ENCODE measurements at regions not wholly inside any gene's neighbourhood (a gene's known extent, or its start where the extent isn't known, plus 50 kb on each side); places are given as distances from the start of the nearest gene placed in this dataset.

DNA sequence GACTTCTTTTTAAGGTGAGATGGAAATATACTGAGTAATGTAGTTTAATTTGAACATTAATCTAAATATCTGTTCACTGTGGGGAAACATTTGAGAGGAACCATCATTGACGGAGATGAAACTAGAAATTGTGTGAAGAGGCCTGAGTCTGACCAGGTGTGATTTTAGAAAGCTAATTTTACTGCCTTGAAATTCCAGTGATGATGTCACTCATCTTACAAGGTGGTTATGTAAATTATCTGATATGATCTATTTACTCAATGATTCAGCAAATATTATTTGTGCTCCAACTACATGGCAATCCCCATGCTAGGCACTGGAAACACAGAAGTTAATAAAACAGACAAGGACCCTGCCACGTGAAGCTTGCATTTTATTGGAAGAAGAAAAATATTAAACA is 435.7 kb upstream of the DCN start:
- peak overlapping the region; percentile 0 for H3K27ac Mint-ChIP-seq (ENCODE audit: low read depth, unreplicated experiment)
- TF ChIP-seq, protein P1, sequence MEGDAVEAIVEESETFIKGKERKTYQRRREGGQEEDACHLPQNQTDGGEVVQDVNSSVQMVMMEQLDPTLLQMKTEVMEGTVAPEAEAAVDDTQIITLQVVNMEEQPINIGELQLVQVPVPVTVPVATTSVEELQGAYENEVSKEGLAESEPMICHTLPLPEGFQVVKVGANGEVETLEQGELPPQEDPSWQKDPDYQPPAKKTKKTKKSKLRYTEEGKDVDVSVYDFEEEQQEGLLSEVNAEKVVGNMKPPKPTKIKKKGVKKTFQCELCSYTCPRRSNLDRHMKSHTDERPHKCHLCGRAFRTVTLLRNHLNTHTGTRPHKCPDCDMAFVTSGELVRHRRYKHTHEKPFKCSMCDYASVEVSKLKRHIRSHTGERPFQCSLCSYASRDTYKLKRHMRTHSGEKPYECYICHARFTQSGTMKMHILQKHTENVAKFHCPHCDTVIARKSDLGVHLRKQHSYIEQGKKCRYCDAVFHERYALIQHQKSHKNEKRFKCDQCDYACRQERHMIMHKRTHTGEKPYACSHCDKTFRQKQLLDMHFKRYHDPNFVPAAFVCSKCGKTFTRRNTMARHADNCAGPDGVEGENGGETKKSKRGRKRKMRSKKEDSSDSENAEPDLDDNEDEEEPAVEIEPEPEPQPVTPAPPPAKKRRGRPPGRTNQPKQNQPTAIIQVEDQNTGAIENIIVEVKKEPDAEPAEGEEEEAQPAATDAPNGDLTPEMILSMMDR (IDR thresholded peaks at IDR 0.05; ENCODE audit: unreplicated experiment), result no peak
- H3K36me3 Mint-ChIP-seq (ENCODE audit: insufficient read depth, unreplicated experiment), result no peaks in the 10 kb centered on the region
- no peak for DNase-seq (ENCODE audit: unreplicated experiment)
- BruUV-seq (replicated peaks), result no TSS peak
- CTCF ChIA-PET, result interaction anchor here (0.6 to 1.1 kb wide), 3 partner anchors 9 to 957 kb away, joined by 3 to 4 read pairs (median 3); no protein-coding TSS in a partner anchor
- no peak overlapping the region for H3K4me3 Mint-ChIP-seq (ENCODE audit: unreplicated experiment)
- POLR2A ChIA-PET, result interaction anchor here (0.7 to 1.8 kb wide), 6 partner anchors 9 to 201 kb away, joined by 3 to 9 read pairs (median 4); no protein-coding TSS in a partner anchor
- no peaks in the 10 kb centered on the region for H3K9me3 Mint-ChIP-seq (ENCODE audit: unreplicated experiment)
- H3K27me3 Mint-ChIP-seq (ENCODE audit: insufficient read depth, unreplicated experiment), result no peaks in the 10 kb centered on the region
- H3K4me1 Mint-ChIP-seq (ENCODE audit: insufficient read depth, unreplicated experiment), result peaks cover 14% of the 10 kb centered on the region
- intact Hi-C loops (cut with micrococcal nuclease), result no loop called here

DNA sequence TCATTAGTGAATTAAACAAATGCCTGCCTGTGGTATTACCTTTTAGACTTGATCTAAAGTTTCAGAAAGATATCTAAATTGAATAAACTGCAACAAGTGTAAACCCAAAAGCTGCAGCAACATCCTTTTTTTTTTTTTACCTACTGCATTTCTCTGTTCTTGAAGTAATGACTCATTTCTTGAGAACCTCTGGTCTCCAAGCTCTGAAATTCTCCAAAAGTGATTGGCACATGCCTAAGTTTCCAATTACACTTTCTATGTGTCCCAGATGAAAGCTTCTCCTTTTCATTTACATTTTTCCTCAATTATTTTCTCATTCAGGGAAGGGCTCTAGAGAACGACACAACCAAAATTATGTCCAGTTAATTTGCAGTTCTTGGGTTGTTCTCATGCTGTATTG is 435.2 kb upstream of the DCN start:
- ChIA-PET CTCF (no interaction called here), POLR2A (interaction anchor here (1.0 to 1.8 kb wide), 5 partner anchors 9 to 201 kb away, joined by 3 to 9 read pairs (median 4); no protein-coding TSS in a partner anchor)
- H3K36me3 Mint-ChIP-seq (ENCODE audit: insufficient read depth, unreplicated experiment), result no peaks in the 10 kb centered on the region
- H3K27ac Mint-ChIP-seq (ENCODE audit: low read depth, unreplicated experiment), result peak overlapping the region; percentile 0
- H3K4me1 Mint-ChIP-seq (ENCODE audit: insufficient read depth, unreplicated experiment), result peaks cover 14% of the 10 kb centered on the region
- intact Hi-C loops (cut with micrococcal nuclease), result no loop called here
- TF ChIP-seq, protein P1 (IDR thresholded peaks at IDR 0.05; ENCODE audit: unreplicated experiment), result no peak
- peak; percentile 49 for DNase-seq (ENCODE audit: unreplicated experiment)
- no peaks in the 10 kb centered on the region for H3K27me3 Mint-ChIP-seq (ENCODE audit: insufficient read depth, unreplicated experiment)
- no TSS peak for BruUV-seq (replicated peaks)
- no peaks in the 10 kb centered on the region for H3K9me3 Mint-ChIP-seq (ENCODE audit: unreplicated experiment)
- no peak overlapping the region for H3K4me3 Mint-ChIP-seq (ENCODE audit: unreplicated experiment)

DNA sequence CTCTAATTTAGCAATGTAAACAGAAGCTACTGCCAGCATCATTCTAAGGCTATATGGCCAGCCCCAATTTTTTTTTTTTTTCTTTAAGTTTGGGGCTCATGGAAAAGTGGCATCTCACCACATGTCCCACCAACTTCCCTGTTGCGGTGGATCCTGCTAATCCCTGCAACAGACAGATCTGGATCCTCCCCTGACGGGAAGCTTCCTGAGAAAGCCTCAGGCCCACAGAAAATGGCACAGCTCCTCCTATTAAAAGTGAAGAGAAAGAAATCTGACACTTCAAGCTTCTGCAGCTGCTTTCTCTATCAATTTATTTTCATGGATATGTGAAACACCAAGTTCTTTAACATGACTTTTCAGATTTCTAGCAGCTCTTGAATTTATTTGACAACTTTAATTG is 433.8 kb upstream of the DCN start:
- ChIA-PET CTCF (interaction anchor here (0.6 to 0.9 kb wide), 4 partner anchors 11 to 234 kb away, joined by 3 to 5 read pairs (median 4); no protein-coding TSS in a partner anchor), POLR2A (interaction anchor here (0.6 to 1.7 kb wide), 3 partner anchors 11 to 62 kb away, joined by 3 to 5 read pairs (median 3); no protein-coding TSS in a partner anchor)
- Mint-ChIP-seq H3K9me3 (ENCODE audit: unreplicated experiment) (no peaks in the 10 kb centered on the region), H3K27me3 (ENCODE audit: insufficient read depth, unreplicated experiment) (no peaks in the 10 kb centered on the region), H3K4me1 (ENCODE audit: insufficient read depth, unreplicated experiment) (peaks cover 14% of the 10 kb centered on the region), H3K36me3 (ENCODE audit: insufficient read depth, unreplicated experiment) (no peaks in the 10 kb centered on the region), H3K4me3 (ENCODE audit: unreplicated experiment) (no peak overlapping the region), H3K27ac (ENCODE audit: low read depth, unreplicated experiment) (no peak overlapping the region)
- DNase-seq (ENCODE audit: unreplicated experiment), result no peak
- intact Hi-C loops (cut with micrococcal nuclease), result no loop called here
- TF ChIP-seq, protein P1 (IDR thresholded peaks at IDR 0.05; ENCODE audit: unreplicated experiment), result no peak
- BruUV-seq (replicated peaks), result no TSS peak

DNA sequence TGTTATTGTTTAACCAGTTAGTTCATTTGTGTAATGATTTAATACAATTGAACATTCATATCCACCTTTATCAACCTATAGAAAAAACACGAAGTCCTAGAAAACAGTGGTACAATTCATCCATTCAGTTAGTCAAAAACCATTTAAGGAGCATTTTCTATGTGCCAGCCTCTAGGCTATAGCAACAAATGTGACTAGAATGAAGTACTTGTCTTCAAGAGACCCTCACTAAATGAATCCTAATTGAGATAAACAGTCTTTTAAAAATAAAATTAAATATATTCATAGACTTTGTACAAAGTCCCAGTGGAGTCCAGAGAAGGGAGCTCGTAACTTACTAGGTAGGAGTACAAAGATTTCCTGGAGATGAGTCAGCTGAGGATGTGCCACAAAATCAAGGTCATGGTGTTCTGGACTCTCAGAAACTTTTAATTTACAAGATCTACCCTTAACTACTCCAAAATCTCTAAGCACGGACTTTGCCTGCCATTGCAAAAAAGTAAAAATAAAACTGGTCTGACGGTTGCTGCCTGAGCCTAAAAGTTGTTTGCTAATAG is 430.7 kb upstream of the DCN start:
- intact Hi-C loops (cut with micrococcal nuclease), result no loop called here
- no peak for DNase-seq (ENCODE audit: unreplicated experiment)
- no peak overlapping the region for H3K27ac Mint-ChIP-seq (ENCODE audit: low read depth, unreplicated experiment)
- H3K9me3 Mint-ChIP-seq (ENCODE audit: unreplicated experiment), result no peaks in the 10 kb centered on the region
- H3K27me3 Mint-ChIP-seq (ENCODE audit: insufficient read depth, unreplicated experiment), result no peaks in the 10 kb centered on the region
- H3K36me3 Mint-ChIP-seq (ENCODE audit: insufficient read depth, unreplicated experiment), result no peaks in the 10 kb centered on the region
- BruUV-seq (replicated peaks), result no TSS peak
- H3K4me1 Mint-ChIP-seq (ENCODE audit: insufficient read depth, unreplicated experiment), result peaks cover 8% of the 10 kb centered on the region
- H3K4me3 Mint-ChIP-seq (ENCODE audit: unreplicated experiment), result no peak overlapping the region
- ChIA-PET CTCF (interaction anchor here (0.7 to 0.8 kb wide), 3 partner anchors 8 to 435 kb away, joined by 3 to 5 read pairs (median 3); no protein-coding TSS in a partner anchor), POLR2A (interaction anchor here (0.7 to 1.1 kb wide), 2 partner anchors 14 to 163 kb away, joined by 3 to 4 read pairs; no protein-coding TSS in a partner anchor)
- TF ChIP-seq, protein P1 (IDR thresholded peaks at IDR 0.05; ENCODE audit: unreplicated experiment), result no peak

Measured in MCF 10A (cell line).